Ureter (tissue), 1 donor: ENCODE measurements at regions not wholly inside any gene's neighbourhood (a gene's known extent, or its start where the extent isn't known, plus 50 kb on each side); places are given as distances from the start of the nearest gene placed in this dataset.

ENCODE experiments used
- DNase-seq: peaks from one replicate; pipeline ENCODE4 v3.0.0-alpha.2; 2020; ENCODE audit warnings: low spot score
- donor health status: DM: yes; HTN: yes; CAD: no.

DNA sequence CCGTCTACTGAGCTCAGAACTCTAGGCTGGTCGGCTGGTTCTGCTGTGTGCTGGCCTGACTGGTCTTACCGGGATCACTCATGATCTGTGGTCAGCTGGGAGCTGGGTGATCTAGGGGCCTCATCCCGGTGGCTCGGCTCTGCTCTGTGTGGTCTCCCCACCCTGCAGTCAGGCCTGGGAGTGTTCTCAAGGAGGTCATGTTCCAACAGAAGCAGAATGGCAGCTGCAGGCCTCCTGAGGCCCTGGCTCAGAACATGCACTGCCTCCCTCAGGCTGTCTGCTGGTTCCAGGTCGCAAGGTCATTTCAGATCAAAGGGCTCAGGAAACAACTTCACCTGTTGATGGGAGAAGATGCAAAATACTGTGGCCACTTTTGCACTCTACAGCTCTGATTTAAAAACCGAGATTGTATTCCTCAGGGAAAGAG lies 81.1 kb upstream of the RFX8 start:
- DNase-seq, result no peak

DNA sequence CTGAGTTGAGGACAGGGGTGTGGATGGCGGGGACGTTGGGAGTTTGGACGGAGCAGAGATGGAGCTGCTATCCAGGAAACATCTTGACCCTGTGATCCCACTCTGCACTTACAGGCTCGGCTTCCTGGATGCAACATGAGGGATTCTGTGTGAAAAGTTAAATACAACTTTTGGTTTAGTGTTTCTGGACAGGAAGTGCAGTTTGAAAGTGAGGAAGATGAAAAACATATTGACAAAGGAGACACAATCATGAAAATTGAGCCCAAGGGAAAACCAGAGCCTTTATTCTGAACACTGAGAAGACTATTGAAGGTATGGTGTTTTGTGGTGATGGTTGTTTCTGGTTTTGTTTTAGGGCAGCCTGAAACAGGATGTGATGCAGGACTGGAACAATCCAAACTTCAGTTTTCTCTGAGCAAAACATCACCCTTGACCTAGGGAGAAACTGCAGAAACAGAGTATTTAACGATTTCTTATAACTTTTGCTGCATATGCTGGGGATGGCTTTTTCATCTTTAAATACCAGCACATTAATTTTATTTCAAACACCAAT lies 76.5 kb upstream of the RFX8 start:
- no peak for DNase-seq

DNA sequence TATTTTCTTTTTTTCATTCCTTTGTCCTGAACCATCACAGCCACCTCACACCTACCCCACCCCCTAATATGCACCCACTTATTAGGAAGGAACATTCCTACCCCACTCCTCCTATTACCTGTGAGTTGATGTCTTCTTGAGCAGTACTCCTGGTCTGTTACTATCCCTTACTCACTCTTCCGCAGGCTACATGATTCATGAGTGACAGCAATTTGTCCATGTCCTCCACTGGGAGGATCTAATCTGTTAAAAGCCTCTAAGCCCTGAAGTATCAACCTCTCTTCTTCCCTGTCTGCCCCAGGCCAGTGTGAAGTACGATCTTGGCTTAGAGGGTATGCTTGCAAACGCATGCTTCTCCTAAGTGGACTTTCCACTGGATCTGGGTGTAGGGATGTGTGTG lies 75.6 kb upstream of the RFX8 start:
- DNase-seq, result no peak

DNA sequence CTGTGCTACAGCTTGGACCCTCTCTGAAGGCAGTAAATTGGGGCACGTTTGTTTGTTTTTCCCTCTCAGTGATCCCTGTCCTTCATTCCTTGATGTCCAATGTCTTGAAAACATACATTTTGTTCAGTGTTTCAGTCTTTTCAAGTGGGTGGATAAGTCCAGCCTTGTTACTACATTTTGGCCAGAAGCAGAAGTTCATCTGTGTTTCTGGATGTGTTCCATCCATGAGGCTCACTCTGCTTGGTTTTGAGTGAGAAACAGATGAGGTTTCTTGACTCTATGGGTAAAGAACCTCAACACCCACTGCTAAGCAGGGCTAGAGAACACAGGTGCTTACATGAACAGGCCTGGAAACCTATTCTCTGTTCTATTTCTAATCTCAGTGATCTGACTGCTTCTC lies 74.5 kb upstream of the RFX8 start:
- no peak for DNase-seq

DNA sequence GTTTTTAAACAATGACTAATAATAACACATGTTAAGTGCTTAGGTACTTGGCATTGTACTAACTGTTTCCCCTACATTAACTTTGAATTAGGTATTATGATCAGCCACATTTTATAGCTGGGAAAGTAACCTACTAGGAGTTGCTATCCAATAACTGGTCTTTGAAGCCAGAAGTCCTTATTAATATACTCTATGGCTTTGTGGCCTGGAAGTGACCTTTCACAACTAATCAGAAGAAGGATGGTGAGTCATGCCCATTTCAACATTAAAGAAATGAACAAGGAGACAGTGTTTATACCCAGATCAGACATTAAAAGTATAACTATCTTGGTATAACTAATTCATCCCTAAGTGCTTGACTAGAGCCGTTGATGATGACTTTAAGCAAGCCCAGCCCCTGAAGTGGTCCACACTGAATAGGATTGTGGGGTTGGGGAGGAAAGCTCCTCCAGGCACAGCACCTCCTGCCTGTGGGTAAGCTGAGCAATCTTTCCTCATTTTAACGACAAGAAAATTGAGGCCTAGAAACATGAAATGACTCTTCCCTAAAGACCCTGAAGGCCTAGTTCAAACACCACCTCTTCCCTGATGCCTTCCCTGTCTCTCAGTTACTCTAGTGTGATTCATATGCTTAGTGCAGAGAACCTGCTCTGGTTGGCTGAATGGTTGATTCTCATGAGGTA lies 71.6 kb upstream of the RFX8 start:
- DNase-seq, result no peak

DNA sequence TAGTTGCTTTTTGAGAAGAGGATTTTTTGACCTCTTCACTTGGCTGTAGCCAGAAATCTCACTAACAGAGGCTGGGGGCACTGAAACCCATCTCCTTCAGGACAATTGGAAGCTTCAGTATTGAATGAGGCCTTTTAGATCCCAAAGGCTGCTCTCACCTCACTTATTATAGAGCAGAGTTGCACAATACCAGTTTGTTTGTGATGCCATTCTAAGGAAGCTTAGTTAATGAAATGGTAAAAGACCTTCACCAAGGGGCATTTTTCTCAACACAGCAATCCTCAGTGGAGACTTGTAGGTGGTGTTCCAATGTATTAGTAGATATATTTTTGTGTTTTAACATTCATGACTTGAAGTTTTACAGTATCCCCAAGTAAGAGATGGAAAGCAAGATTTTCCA lies 71.0 kb upstream of the RFX8 start:
- no peak for DNase-seq

DNA sequence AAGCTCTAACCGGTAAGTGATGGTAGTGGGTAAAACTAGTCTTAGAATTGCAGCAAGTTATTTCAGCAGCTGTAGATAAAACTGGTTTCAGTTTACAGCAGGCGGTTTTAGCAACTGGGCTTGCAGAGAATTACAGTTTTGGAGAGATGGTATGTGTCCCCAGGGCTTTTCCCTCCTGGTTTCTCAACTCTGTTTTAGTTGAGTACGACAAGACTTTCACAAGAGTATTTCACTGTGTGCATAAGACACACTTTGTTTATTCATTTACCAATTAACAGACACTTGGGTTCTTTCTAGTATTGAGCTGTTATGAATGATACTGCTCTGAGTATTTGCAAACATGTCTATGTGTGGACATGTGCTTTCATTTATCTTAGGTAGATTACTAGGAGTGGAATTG lies 65.6 kb upstream of the RFX8 start:
- no peak for DNase-seq

DNA sequence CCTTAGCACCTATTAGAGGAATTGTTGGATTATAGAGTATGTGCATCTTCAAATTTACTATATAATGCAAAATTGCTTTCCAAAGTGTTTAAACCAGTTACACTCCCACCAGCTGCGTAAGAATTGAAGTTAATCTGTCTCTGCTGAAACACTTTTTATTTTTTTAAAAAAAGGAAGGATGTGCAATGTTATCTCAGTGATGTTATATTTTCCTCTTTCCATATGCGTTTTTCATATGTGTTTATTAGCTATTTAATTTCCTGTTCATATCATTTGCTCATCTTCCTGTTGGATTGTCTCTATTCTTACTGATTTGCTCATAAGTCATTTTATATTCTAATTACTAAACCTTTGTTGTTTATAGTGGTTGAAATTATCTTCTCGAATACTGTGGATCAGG lies 63.2 kb upstream of the RFX8 start:
- DNase-seq, result no peak

DNA sequence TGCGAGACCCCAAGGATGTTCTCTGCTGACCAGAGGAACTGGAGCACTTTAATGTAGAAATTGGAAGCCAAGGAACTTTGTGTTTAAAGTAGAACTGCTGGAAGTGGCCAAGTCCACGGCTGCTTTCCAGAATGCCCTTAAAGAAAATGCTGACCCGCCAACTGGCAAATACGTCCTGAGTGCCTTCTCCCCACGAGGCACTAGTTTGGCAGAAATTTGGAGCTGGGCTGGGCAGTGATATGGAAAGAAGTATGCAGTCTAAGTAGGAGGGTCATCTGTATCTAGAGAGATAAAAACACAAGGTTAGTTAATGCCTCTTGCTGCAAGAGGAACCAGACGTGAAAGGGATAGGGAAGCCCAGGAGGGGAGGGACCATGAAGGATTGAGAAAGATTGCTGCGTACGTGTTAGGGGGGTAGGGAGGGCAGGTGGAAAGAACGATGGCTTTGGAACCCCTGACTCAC lies 59.3 kb upstream of the RFX8 start:
- DNase-seq, result no peak

DNA sequence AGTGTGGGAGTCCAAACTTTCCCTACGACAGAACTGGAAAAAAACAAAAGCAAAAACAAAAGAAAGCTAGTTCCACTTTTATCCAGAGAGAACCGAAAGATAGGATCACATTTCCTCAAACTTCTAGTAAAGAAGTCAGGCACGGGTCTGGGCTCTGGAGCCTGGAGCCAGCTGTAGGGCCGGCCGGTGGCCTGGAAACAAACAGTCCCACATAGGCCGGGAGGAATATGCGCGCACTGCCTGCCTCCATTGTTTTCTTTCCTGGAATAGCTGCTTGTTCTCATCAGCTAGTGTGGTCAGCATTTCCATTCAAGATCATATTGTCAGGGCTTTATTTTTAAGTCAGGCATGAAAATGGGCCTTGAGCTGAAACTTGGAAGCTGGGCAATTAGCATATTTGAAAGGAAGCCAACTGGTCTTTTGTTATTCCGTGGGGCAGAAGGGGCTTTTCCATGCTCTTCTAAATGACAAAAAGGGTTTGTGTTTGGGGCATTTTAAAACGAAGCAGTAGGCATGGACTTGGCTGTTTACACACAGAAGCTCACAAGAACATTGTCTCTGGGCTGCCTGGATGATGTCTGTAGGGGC lies 58.7 kb upstream of the RFX8 start:
- no peak for DNase-seq

DNA sequence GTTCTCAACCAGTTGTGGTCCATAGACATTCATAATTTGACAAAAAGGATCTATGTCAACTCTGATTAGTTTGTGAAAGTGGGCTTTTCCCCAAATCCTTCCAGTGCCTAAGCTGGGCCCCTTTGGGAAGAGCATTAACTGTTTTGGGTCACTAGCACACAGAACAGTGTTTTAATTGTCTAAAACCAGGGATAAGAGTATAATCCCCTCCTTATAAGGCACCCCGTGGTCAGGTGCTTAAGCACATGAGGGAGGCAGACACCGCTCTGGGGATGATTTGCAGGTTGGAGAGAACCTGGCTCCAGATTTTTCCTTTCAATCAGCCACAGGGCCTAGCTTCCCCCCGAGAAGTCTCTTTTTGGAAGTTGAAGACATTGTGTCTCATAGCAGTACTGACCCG lies 53.6 kb upstream of the RFX8 start:
- DNase-seq, result no peak

DNA sequence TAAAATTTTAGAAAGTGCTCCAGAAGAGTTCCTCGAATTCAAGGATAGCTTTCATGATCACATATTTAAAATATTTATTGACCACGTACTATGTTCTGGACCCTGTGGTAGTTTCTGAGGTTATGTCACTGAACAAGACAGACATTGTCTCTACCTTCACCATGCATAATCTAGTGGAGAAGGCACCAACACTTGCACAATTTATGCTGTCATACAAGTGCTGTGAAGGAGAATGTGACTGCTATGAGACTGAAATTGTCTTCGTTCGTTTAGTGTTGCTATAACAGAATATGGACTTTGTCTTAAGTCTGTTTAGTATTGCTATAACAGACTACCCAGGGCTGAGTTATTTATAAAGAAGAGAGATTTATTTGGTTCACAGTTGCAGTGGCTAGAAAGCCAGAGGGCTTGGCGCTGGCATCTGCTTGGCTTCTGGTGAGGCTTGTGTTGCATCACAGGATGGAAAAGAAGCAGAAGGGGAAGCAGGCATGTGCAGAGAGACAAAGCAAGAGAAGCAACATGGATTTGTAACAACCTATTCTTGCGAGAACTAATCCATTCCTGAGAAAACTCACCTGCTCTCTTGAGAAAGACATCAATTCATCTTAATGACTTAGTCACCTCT lies 50.0 kb upstream of the RFX8 start:
- DNase-seq, result no peak
